ENCODE measurements at regions not wholly inside any gene's neighbourhood (a gene's known extent, or its start where the extent isn't known, plus 50 kb on each side); places are given as distances from the start of the nearest gene placed in this dataset.

DNA sequence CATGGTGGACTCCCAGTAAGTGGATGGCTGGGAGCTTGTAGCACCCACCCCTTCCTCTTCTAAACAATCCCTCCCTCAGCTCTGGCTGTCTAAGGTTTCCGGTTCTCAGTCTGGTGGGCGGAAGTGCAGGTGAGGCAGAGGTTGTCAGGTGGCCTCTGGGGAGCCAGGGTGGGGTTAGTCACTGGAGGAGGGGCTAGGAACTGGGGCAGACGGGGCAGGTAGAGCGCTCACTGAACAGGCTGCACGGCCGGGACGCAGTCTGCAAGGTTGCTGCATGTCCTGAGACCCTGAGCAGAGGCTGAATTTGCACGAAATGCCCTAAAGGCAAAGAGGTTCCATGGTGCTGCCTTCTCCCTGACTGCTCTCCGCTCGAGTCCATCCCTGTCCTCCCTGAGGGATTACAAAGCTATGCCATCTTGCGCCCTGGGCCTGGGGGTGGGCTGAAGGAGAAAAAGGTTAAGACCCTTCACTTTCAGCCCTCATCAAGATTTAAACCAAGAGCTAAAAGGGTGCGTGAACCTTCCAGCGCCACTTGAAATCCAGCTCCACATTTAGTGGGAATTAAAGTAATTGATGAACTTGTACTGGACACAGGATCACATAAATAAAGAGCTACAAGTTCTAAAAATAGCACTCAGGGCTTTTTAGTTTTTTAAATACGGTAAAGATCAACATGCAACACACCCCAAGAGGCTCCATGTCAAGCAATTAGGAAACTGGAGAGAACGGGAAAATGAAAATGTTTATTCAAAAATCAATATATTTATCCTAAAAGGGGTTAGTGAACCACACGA is 62.3 kb upstream of the CTBP2 start:
- Histone ChIP-seq H3K4me2 (ENCODE audit: low read length) (no peak overlapping the region; the same call in 1 of the 2 replicates), H3K36me3 (ENCODE audit: insufficient read depth, low read length) (no peaks in the 10 kb centered on the region), H3K9me2 (ENCODE audit: insufficient read depth, low read length) (no peaks in the 10 kb centered on the region), H3K4me3 (ENCODE audit: low read depth, low read length, poor library complexity, severe bottlenecking) (no peak overlapping the region), H3K79me2 (ENCODE audit: insufficient read depth, low read depth, low read length) (no peaks in the 10 kb centered on the region), H3K9me3 (ENCODE audit: low read length) (no peaks in the 10 kb centered on the region), H2AFZ (ENCODE audit: low read length) (no peak overlapping the region), H3K4me1 (ENCODE audit: insufficient read depth, low read length, poor library complexity, severe bottlenecking) (peaks cover 5% of the 10 kb centered on the region), H4K20me1 (ENCODE audit: insufficient read depth, low read length) (no peaks in the 10 kb centered on the region), H3K27ac (ENCODE audit: low read depth, low read length, poor library complexity, severe bottlenecking) (no peak overlapping the region)
- intact Hi-C loops (cut with micrococcal nuclease; ENCODE audit: unreplicated experiment): no loop called here
- DNase-seq (ENCODE audit: low spot score): peak; percentile 8
- CTCF ChIA-PET (ENCODE audit: unreplicated experiment): no interaction called here
- POLR2A ChIA-PET: interaction anchor here (1.0 to 1.3 kb wide), 3 partner anchors 13 to 84 kb away, joined by 3 to 4 read pairs (median 3); no protein-coding TSS in a partner anchor
- BruUV-seq (replicated peaks): no TSS peak
- no peak for TF ChIP-seq EZH2phosphoT487 (IDR thresholded peaks at IDR 0.05; ENCODE audit: borderline replicate concordance, low read depth, low read length)
- TF ChIP-seq, protein P1, sequence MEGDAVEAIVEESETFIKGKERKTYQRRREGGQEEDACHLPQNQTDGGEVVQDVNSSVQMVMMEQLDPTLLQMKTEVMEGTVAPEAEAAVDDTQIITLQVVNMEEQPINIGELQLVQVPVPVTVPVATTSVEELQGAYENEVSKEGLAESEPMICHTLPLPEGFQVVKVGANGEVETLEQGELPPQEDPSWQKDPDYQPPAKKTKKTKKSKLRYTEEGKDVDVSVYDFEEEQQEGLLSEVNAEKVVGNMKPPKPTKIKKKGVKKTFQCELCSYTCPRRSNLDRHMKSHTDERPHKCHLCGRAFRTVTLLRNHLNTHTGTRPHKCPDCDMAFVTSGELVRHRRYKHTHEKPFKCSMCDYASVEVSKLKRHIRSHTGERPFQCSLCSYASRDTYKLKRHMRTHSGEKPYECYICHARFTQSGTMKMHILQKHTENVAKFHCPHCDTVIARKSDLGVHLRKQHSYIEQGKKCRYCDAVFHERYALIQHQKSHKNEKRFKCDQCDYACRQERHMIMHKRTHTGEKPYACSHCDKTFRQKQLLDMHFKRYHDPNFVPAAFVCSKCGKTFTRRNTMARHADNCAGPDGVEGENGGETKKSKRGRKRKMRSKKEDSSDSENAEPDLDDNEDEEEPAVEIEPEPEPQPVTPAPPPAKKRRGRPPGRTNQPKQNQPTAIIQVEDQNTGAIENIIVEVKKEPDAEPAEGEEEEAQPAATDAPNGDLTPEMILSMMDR (conservative IDR thresholded peaks at IDR 0.05; ENCODE audit: low read length): no peak

DNA sequence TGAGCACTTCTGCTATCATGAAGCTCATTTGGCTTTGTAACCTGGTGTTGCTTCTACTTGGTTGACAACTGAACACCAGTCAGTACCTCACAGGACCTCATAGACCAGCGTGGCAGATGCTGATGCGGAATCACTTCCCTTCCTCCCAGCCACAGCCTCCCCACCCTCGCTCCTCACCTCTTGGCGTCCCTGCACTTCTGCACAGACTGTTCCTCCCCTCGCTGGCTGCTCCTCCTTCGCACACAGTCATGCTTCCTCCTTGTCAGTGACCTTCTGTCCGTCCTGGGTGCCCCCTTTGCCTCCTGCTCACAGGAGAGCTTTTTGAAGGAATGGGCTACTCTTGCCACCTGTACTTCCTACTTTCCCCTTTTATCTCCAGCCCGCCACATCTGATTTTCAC is 61.4 kb upstream of the CTBP2 start:
- H3K4me3 ChIP-seq (ENCODE audit: low read depth, low read length, poor library complexity, severe bottlenecking): no peak overlapping the region
- no peaks in the 10 kb centered on the region for H3K36me3 ChIP-seq (ENCODE audit: insufficient read depth, low read length)
- H3K27ac ChIP-seq (ENCODE audit: low read depth, low read length, poor library complexity, severe bottlenecking): no peak overlapping the region
- H3K79me2 ChIP-seq (ENCODE audit: insufficient read depth, low read depth, low read length): no peaks in the 10 kb centered on the region
- intact Hi-C loops (cut with micrococcal nuclease; ENCODE audit: unreplicated experiment): no loop called here
- no peaks in the 10 kb centered on the region for H4K20me1 ChIP-seq (ENCODE audit: insufficient read depth, low read length)
- no peak overlapping the region for H3K4me2 ChIP-seq (ENCODE audit: low read length)
- TF ChIP-seq, protein P1 (conservative IDR thresholded peaks at IDR 0.05; ENCODE audit: low read length): no peak
- no peak for TF ChIP-seq EZH2phosphoT487 (IDR thresholded peaks at IDR 0.05; ENCODE audit: borderline replicate concordance, low read depth, low read length)
- POLR2A ChIA-PET: no interaction called here
- BruUV-seq (replicated peaks): no TSS peak
- H3K9me2 ChIP-seq (ENCODE audit: insufficient read depth, low read length): no peaks in the 10 kb centered on the region
- peak overlapping the region; percentile 21; the same call in 1 of the 2 replicates for H2AFZ ChIP-seq (ENCODE audit: low read length)
- peaks cover 5% of the 10 kb centered on the region for H3K4me1 ChIP-seq (ENCODE audit: insufficient read depth, low read length, poor library complexity, severe bottlenecking)
- DNase-seq (ENCODE audit: low spot score): no peak
- CTCF ChIA-PET (ENCODE audit: unreplicated experiment): no interaction called here
- H3K9me3 ChIP-seq (ENCODE audit: low read length): no peaks in the 10 kb centered on the region

DNA sequence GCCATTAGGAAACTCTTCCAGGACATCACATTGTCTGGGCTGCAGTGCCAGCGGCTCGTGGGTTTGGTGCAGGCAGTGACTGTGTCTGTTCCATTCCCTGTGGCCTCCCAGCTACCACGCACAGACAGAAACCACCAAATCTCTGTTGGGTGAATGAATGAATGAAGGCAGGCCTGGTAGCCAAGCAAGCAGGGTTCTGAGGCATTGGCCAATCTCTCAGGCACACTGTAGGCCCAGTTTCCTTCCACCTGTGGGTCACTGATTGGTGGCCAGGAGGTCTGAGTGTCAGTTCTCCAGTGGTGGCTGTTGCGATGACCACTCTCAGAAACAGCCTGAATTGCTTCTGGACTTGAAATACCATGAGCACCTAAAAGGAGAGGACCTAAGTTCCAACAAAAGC is 59.4 kb upstream of the CTBP2 start:
- Histone ChIP-seq H3K4me2 (ENCODE audit: low read length) (no peak overlapping the region), H4K20me1 (ENCODE audit: insufficient read depth, low read length) (no peaks in the 10 kb centered on the region), H3K27ac (ENCODE audit: low read depth, low read length, poor library complexity, severe bottlenecking) (no peak overlapping the region), H3K79me2 (ENCODE audit: insufficient read depth, low read depth, low read length) (no peaks in the 10 kb centered on the region), H3K9me2 (ENCODE audit: insufficient read depth, low read length) (no peaks in the 10 kb centered on the region), H3K4me3 (ENCODE audit: low read depth, low read length, poor library complexity, severe bottlenecking) (no peak overlapping the region), H3K36me3 (ENCODE audit: insufficient read depth, low read length) (no peaks in the 10 kb centered on the region), H3K4me1 (ENCODE audit: insufficient read depth, low read length, poor library complexity, severe bottlenecking) (peaks cover 5% of the 10 kb centered on the region), H3K9me3 (ENCODE audit: low read length) (no peaks in the 10 kb centered on the region), H2AFZ (ENCODE audit: low read length) (no peak overlapping the region)
- ChIA-PET CTCF (ENCODE audit: unreplicated experiment) (interaction anchor here (0.5 kb wide), 1 partner anchor 277 kb away, joined by 4 read pairs; no protein-coding TSS in a partner anchor), POLR2A (no interaction called here)
- BruUV-seq (replicated peaks): no TSS peak
- intact Hi-C loops (cut with micrococcal nuclease; ENCODE audit: unreplicated experiment): loop anchor here (5.0 kb wide), 1 partner anchor 172 kb away; no protein-coding TSS in a partner anchor
- DNase-seq (ENCODE audit: low spot score): no peak
- TF ChIP-seq, protein P1 (conservative IDR thresholded peaks at IDR 0.05; ENCODE audit: low read length): no peak
- TF ChIP-seq EZH2phosphoT487 (IDR thresholded peaks at IDR 0.05; ENCODE audit: borderline replicate concordance, low read depth, low read length): no peak

All from OCI-LY7 (cell line).